HCT116 (cell line): ENCODE measurements at regions not wholly inside any gene's neighbourhood (a gene's known extent, or its start where the extent isn't known, plus 50 kb on each side); places are given as distances from the start of the nearest gene placed in this dataset.

ENCODE experiments used
- CBX3 ChIP-seq: IDR thresholded peaks from 2 replicates; pipeline ENCODE4 v1.6.1; 2012; ENCODE audit warnings: low read depth
- EZH2 ChIP-seq: fragments of 200-600 bp; sonication (generic); IDR thresholded peaks from 2 replicates; pipeline ENCODE4 v1.6.1; 2017; ENCODE audit warnings: antibody characterized with exemption, mixed run types
- EZH2phosphoT487 ChIP-seq: fragments of 200-600 bp; IDR thresholded peaks from 2 replicates; pipeline ENCODE4 v1.6.1; 2018; ENCODE audit warnings: antibody characterized with exemption, borderline replicate concordance
- RAD21 ChIP-seq: IDR thresholded peaks from 2 replicates; pipeline ENCODE4 v1.6.1; 2012; ENCODE audit warnings: low read depth, mild to moderate bottlenecking
- SIN3A ChIP-seq: IDR thresholded peaks from 2 replicates; pipeline ENCODE4 v1.6.1; 2012; ENCODE audit warnings: low read depth
- SP1 ChIP-seq: IDR thresholded peaks from 2 replicates; pipeline ENCODE4 v1.6.1; 2012; ENCODE audit warnings: low read depth
- TF ChIP-seq, protein P1 (sequence below), 3 experiments: fragments of 200-600 bp in 1 of 3; sonication (generic) in 1 of 3; IDR thresholded peaks in 2 of 3; conservative IDR thresholded peaks in 1 of 3; 2 replicates each; pipeline ENCODE4 v1.5.1; 2012 to 2017; ENCODE audit warnings: low read depth in 2 of 3, low read length in 2 of 3, antibody characterized with exemption in 1 of 3, borderline replicate concordance in 1 of 3, control low read depth in 1 of 3, mild to moderate bottlenecking in 1 of 3, mixed read lengths in 1 of 3, mixed run types in 1 of 3, moderate library complexity in 1 of 3; ENCODE audit not compliant: insufficient read depth in 1 of 3
- TF ChIP-seq, protein P2 (sequence below): IDR thresholded peaks from 2 replicates; pipeline ENCODE4 v1.6.1; 2012; ENCODE audit warnings: low read depth
- TF ChIP-seq, protein P3 (sequence below): IDR thresholded peaks from 2 replicates; pipeline ENCODE4 v1.6.1; 2012

DNA sequence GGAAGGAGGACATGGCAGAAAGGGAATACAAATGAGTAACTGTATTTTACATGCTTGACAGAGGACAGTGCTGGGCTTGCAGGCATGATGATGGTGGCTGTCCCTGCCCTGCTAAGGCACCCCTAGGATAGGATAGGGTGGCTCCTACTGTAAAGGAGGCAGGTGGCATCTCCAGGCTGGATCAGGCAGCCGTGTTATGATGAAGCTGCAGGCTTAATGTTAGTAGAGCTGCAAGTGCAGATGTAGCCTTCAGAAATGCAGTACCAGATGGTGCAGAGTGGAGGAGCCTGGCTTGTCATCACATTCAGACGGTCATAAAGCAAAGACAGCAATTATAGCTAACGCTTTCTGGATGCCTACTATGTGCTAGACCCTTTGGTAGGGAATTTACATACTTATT lies 287.9 kb upstream of the PODXL start:
- TF ChIP-seq, protein P1, sequence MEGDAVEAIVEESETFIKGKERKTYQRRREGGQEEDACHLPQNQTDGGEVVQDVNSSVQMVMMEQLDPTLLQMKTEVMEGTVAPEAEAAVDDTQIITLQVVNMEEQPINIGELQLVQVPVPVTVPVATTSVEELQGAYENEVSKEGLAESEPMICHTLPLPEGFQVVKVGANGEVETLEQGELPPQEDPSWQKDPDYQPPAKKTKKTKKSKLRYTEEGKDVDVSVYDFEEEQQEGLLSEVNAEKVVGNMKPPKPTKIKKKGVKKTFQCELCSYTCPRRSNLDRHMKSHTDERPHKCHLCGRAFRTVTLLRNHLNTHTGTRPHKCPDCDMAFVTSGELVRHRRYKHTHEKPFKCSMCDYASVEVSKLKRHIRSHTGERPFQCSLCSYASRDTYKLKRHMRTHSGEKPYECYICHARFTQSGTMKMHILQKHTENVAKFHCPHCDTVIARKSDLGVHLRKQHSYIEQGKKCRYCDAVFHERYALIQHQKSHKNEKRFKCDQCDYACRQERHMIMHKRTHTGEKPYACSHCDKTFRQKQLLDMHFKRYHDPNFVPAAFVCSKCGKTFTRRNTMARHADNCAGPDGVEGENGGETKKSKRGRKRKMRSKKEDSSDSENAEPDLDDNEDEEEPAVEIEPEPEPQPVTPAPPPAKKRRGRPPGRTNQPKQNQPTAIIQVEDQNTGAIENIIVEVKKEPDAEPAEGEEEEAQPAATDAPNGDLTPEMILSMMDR (IDR thresholded peaks at IDR 0.05 in 2 of 3, conservative IDR thresholded peaks at IDR 0.05 in 1 of 3; ENCODE audit: borderline replicate concordance in 1 of 3, insufficient read depth in 1 of 3, low read depth in 2 of 3, low read length in 2 of 3) = no peak
- TF ChIP-seq SP1 (no peak), EZH2phosphoT487 (no peak), CBX3 (no peak), SIN3A (no peak), EZH2 (no peak), RAD21 (no peak)
- TF ChIP-seq, protein P2, sequence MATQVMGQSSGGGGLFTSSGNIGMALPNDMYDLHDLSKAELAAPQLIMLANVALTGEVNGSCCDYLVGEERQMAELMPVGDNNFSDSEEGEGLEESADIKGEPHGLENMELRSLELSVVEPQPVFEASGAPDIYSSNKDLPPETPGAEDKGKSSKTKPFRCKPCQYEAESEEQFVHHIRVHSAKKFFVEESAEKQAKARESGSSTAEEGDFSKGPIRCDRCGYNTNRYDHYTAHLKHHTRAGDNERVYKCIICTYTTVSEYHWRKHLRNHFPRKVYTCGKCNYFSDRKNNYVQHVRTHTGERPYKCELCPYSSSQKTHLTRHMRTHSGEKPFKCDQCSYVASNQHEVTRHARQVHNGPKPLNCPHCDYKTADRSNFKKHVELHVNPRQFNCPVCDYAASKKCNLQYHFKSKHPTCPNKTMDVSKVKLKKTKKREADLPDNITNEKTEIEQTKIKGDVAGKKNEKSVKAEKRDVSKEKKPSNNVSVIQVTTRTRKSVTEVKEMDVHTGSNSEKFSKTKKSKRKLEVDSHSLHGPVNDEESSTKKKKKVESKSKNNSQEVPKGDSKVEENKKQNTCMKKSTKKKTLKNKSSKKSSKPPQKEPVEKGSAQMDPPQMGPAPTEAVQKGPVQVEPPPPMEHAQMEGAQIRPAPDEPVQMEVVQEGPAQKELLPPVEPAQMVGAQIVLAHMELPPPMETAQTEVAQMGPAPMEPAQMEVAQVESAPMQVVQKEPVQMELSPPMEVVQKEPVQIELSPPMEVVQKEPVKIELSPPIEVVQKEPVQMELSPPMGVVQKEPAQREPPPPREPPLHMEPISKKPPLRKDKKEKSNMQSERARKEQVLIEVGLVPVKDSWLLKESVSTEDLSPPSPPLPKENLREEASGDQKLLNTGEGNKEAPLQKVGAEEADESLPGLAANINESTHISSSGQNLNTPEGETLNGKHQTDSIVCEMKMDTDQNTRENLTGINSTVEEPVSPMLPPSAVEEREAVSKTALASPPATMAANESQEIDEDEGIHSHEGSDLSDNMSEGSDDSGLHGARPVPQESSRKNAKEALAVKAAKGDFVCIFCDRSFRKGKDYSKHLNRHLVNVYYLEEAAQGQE = no peak
- TF ChIP-seq, protein P3, sequence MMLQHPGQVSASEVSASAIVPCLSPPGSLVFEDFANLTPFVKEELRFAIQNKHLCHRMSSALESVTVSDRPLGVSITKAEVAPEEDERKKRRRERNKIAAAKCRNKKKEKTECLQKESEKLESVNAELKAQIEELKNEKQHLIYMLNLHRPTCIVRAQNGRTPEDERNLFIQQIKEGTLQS = no peak
